Uterus (tissue), 3 donors: ENCODE measurements at regions not wholly inside any gene's neighbourhood (a gene's known extent, or its start where the extent isn't known, plus 50 kb on each side); places are given as distances from the start of the nearest gene placed in this dataset.

ENCODE experiments used
- DNase-seq, 2 donors: peaks; one replicate each; pipeline ENCODE4 v3.0.0-alpha.2; 2019 to 2020
- H3K27ac ChIP-seq, 2 donors: fragments of 200-600 bp; sonication (generic); 1 replicate in 1 of 2; 2 replicates in 1 of 2; pipeline ENCODE4 v1.5.1; 2016 to 2018
- H3K27me3 ChIP-seq, 2 donors: fragments of 200-600 bp; sonication (generic); one replicate each; pipeline ENCODE4 v1.5.1; 2018 to 2019; ENCODE audit warnings: control low read depth in 1 of 2
- H3K36me3 ChIP-seq, 2 donors: fragments of 200-600 bp; sonication (generic); one replicate each; pipeline ENCODE4 v1.5.1; 2019; ENCODE audit warnings: control low read depth in 1 of 2
- H3K4me1 ChIP-seq, 2 donors: fragments of 200-600 bp; sonication (generic); one replicate each; pipeline ENCODE4 v1.5.1; 2018 to 2019; ENCODE audit warnings: control low read depth in 1 of 2
- H3K4me3 ChIP-seq, 2 donors: fragments of 200-600 bp; sonication (generic); 1 replicate in 1 of 2; 2 replicates in 1 of 2; pipeline ENCODE4 v1.5.1; 2018 to 2019; ENCODE audit warnings: mild to moderate bottlenecking in 1 of 2
- H3K9me3 ChIP-seq, 2 donors: fragments of 200-600 bp; sonication (generic); one replicate each; pipeline ENCODE4 v1.5.1; 2019; ENCODE audit warnings: control low read depth in 1 of 2
- POLR2A ChIP-seq, 2 donors: fragments of 450-650 bp; IDR thresholded peaks; one replicate each; pipeline ENCODE4 v1.6.1; 2016; ENCODE audit warnings: antibody characterized with exemption in 2 of 2, mild to moderate bottlenecking in 1 of 2, moderate library complexity in 1 of 2
- intact Hi-C: fragments of 100-400 bp; cut with DNase I; formaldehyde crosslinking; loops from one replicate; pipeline ENCODE4 v1.15.1; 2023; ENCODE audit warnings: low total_unique reads
- TF ChIP-seq, protein P1 (sequence below), 4 experiments: fragments of 200-600 bp in 2 of 4; fragments of 450-650 bp in 2 of 4; sonication (generic) in 2 of 4; IDR thresholded peaks; one replicate each; pipeline ENCODE4 v1.5.1; 2016 to 2019; ENCODE audit warnings: antibody characterized with exemption in 4 of 4, mild to moderate bottlenecking in 2 of 4, moderate library complexity in 1 of 4
- donor health status: DM: yes; HTN: yes; CAD: no.

DNA sequence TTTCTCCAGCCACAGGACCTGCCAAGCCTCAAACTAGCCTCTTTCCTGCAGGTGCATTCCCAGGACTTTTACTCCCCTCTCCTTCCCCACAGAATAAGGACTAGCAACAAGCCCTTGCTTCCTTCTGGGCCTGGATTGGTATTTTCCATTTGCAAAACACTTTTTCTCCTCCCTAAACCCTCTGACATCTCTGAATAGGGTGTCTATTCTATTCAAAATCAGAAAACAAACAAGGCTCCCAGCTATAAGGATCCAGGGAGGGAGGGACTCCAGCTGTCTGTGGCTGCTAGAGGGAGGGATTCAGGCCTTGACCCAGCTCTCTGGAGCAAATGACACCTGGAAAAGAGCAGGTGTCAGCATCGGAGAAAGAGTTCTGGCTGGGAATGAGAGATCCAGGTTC is 168.5 kb upstream of the BDNF start:
- TF ChIP-seq, protein P1, sequence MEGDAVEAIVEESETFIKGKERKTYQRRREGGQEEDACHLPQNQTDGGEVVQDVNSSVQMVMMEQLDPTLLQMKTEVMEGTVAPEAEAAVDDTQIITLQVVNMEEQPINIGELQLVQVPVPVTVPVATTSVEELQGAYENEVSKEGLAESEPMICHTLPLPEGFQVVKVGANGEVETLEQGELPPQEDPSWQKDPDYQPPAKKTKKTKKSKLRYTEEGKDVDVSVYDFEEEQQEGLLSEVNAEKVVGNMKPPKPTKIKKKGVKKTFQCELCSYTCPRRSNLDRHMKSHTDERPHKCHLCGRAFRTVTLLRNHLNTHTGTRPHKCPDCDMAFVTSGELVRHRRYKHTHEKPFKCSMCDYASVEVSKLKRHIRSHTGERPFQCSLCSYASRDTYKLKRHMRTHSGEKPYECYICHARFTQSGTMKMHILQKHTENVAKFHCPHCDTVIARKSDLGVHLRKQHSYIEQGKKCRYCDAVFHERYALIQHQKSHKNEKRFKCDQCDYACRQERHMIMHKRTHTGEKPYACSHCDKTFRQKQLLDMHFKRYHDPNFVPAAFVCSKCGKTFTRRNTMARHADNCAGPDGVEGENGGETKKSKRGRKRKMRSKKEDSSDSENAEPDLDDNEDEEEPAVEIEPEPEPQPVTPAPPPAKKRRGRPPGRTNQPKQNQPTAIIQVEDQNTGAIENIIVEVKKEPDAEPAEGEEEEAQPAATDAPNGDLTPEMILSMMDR (IDR thresholded peaks at IDR 0.05), result no peak
- no peak for TF ChIP-seq POLR2A (IDR thresholded peaks at IDR 0.05)
- Histone ChIP-seq H3K27me3 (no peaks in the 10 kb centered on the region), H3K4me1 (no peaks in the 10 kb centered on the region), H3K4me3 (no peak overlapping the region), H3K27ac (no peak overlapping the region), H3K36me3 (no peaks in the 10 kb centered on the region), H3K9me3 (no peaks in the 10 kb centered on the region)
- DNase-seq, result no peak
- intact Hi-C loops, result no loop called here

DNA sequence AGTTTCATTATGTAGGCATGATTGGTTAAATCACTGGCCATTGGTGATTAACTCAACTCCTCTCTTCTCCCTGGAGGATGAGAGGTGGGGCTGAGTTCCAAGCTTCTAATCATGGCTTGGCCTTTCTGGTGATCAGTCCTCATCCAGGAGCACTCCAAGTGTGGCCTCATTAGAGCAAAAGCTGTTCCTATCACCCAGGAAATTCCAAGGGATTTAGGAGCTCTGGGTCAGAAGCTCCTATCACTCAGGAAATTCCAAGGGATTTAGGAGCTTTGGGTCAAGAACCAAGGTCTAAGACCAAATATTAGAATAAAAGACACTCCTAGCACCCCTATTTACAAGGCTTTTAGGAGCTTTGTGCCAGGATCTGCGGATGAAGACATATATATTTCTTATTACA is 168.0 kb upstream of the BDNF start:
- no peaks in the 10 kb centered on the region for H3K27me3 ChIP-seq
- no peak for DNase-seq
- intact Hi-C loops, result no loop called here
- H3K4me3 ChIP-seq, result no peak overlapping the region
- H3K4me1 ChIP-seq, result no peaks in the 10 kb centered on the region
- H3K36me3 ChIP-seq, result no peaks in the 10 kb centered on the region
- H3K9me3 ChIP-seq, result no peaks in the 10 kb centered on the region
- TF ChIP-seq, protein P1 (IDR thresholded peaks at IDR 0.05), result no peak
- TF ChIP-seq POLR2A (IDR thresholded peaks at IDR 0.05), result no peak
- no peak overlapping the region for H3K27ac ChIP-seq

DNA sequence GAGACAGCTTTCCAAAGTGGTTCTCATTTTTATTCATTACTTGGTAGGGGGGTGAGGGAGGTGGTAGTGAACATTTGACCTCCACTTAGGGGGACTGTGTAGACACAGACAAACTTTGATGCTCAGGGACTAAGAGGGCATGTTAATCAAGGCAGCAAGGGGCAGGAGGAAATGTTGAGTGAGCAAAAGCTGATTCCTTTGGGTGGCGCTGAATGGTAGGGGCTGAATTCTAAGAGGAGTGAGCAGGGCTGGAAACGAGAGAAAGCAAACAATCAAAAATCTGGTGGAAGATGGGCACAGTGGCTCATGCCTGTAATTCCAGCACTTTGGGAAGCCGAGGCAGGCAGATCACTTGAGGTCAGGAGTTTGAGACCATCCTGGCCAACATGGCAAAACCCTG is 164.8 kb upstream of the BDNF start:
- TF ChIP-seq, protein P1 (IDR thresholded peaks at IDR 0.05), result no peak
- TF ChIP-seq POLR2A (IDR thresholded peaks at IDR 0.05), result no peak
- Histone ChIP-seq H3K4me3 (no peak overlapping the region), H3K27me3 (no peaks in the 10 kb centered on the region), H3K36me3 (no peaks in the 10 kb centered on the region), H3K4me1 (no peaks in the 10 kb centered on the region), H3K27ac (no peak overlapping the region), H3K9me3 (no peaks in the 10 kb centered on the region)
- DNase-seq, result no peak
- intact Hi-C loops, result no loop called here

DNA sequence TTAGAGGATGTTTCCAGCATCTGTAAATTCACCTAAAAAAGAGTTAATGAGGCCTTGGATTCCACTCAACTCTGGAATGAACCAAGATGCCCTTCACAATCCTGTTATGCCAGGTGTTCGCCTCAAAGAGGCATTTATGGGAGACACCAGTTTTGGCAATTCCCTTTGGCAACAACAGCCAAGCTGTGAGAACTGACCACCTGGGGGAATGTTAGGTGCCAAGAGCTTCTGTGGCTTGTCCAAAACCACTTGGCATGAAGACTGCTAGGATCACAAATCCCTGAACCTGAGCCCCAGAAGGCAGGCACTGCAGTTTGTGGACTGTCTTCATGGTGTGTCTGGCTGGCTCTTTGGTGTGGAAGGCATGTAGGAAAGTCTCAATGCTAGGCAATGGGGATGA is 164.4 kb upstream of the BDNF start:
- TF ChIP-seq, protein P1 (IDR thresholded peaks at IDR 0.05), result no peak
- no peak for TF ChIP-seq POLR2A (IDR thresholded peaks at IDR 0.05)
- no peak overlapping the region for H3K4me3 ChIP-seq
- intact Hi-C loops, result no loop called here
- no peak overlapping the region for H3K27ac ChIP-seq
- DNase-seq, result no peak
- no peaks in the 10 kb centered on the region for H3K9me3 ChIP-seq
- no peaks in the 10 kb centered on the region for H3K36me3 ChIP-seq
- H3K27me3 ChIP-seq, result no peaks in the 10 kb centered on the region
- no peaks in the 10 kb centered on the region for H3K4me1 ChIP-seq

DNA sequence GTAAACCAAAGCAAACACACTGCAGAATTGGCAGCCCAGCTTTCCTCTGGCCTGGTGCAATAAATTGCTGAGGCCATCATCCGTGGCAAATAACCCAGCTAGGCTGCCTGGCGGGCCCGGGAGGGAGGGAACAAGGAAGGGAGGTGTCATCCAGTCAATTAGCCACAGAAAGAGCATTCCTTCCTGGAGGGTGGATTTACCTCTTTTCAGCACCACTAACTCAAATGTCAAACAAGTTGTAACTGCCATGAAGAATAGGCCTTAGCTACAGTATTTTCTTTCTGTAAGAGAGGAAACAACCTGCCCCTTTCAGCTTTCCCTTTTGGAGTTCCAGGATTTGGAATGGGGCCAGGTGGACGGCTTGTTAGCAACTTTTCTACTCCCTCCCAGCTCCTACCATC is 163.8 kb upstream of the BDNF start:
- H3K36me3 ChIP-seq, result no peaks in the 10 kb centered on the region
- H3K27me3 ChIP-seq, result no peaks in the 10 kb centered on the region
- H3K4me3 ChIP-seq, result no peak overlapping the region
- H3K27ac ChIP-seq, result no peak overlapping the region
- H3K9me3 ChIP-seq, result no peaks in the 10 kb centered on the region
- intact Hi-C loops, result no loop called here
- no peaks in the 10 kb centered on the region for H3K4me1 ChIP-seq
- no peak for DNase-seq
- TF ChIP-seq POLR2A (IDR thresholded peaks at IDR 0.05), result no peak
- TF ChIP-seq, protein P1 (IDR thresholded peaks at IDR 0.05), result no peak
